Activated T-helper 1 cell treated with anti-CD3 and anti-CD28 coated beads, Interleukin-2, amount 50 U/mL, for 16 hours (primary cell): ENCODE measurements at regions not wholly inside any gene's neighbourhood (a gene's known extent, or its start where the extent isn't known, plus 50 kb on each side); places are given as distances from the start of the nearest gene placed in this dataset.

Source experiments
- DNase-seq, 2 donors: peaks; one replicate each; pipeline ENCODE4 v3.0.0-alpha.2; 2020; ENCODE audit warnings: low read depth in 1 of 2, low spot score in 1 of 2

DNA sequence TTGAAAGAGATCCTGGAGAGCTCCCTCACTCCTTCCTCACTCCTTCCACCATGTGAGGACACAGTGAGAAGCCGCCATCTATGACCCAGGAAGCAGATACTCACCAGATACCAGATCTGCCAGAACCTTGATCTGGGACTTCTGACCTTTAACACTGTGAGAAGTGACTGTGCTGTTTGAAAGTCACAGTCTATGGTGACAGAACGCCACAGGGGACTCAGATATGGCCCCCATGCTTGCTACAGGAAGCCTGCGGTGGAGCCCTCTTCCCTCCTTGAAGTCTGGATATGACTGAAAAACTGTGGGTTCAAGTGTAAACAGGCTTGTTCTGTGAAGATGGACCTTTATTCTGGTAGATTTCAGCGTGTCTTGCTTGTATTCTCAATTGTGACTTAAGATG is 297.8 kb downstream of the KLF6 start:
- DNase-seq: no peak

DNA sequence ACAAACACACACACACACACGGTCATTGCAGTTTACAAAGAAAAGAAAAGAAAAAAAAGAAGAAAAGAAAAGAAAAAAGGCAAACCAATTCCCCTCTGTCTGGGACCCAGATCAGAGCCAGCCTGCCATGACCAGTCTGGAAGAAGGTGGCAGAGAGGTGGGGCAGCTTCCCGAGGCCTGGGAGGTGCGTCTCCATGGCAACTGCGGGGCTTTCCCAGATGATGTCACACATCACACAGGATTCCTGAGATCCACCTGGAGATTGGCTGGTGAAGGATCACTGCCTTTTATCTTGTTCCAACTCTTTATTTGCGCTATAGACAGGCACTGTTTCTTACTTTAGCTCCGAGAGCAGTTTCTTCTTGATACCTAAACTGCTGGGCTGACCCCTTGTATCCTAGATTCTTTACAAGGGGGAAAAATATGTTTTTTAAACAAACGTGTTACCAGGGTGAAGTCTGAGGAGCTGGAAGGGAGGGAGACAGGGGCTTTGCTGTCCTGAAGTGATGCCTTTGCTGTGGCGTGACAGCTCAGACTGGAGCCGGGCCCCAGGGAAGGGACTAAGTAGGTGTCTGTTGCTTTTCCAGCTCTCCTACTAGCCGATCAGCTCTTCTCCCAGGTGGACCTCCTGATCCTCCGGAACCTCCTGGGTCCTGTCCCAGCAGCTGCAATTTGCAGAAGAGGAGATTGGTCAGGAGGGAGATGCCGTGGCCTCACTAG is 298.5 kb downstream of the KLF6 start:
- DNase-seq: no peak

DNA sequence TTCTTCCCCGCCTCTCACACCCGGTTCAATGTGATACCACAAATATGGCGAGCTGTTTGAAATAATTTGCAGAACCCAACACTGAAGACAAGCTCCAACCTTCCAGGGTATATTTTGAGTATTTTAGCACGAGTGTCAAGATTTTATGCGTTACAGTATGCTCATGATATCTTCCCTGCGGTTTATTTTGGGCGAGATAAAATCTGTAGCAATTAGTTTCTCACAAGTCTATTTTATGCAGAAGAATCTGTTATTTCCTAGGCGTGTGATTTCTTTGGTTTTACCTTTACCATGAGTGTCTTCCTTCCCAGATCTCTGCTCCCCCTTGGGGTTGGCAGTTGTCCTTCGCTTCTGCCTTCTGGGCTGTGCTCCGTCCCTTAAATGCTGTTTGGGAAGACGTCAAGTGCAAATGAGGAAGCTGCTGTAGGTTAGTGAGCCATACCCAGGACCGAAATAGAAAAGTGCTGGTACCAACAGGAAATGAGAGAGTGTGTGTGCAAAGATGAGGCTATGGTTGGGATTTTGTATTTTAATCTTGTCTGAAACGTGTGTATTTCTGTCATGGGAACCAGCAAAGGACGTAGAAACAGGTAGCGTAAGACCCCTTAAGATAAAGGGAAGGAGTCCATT is 299.8 kb downstream of the KLF6 start:
- DNase-seq: no peak

DNA sequence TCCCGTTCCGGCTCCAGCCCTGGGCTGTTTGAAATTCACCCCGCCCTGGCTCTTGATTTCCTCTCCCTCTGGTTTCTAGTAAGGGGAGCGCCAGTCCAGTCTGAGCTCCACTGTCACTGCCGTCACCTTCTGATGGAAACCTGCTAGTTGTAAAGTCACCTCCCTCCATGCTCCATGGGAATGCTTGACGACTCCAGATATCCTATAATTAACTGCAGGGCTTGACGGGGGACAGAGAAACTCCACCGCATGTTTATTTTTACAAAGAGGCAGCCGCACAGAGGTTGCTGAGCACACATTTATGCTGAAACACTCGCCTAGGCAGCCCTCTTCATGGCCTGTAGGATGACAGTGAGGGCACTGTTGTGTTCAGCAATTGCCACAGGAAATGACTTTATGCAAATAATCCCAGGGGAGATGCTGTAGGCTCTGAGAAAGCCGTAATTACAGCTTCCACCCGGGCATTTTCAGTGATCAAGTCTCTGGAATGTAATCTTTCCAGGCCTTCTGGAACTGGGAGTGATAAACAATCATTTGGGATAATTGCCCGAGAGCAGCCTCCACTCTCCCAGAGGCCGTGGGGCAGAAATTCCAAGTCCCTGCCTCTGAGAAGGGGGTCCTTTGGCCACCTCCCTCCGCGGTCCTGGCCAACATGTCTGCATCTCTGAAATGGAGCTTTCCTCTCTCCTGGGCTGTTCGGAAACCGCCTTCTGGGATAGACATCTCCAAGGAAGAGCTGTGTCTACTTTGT is 300.5 kb downstream of the KLF6 start:
- DNase-seq: no peak

DNA sequence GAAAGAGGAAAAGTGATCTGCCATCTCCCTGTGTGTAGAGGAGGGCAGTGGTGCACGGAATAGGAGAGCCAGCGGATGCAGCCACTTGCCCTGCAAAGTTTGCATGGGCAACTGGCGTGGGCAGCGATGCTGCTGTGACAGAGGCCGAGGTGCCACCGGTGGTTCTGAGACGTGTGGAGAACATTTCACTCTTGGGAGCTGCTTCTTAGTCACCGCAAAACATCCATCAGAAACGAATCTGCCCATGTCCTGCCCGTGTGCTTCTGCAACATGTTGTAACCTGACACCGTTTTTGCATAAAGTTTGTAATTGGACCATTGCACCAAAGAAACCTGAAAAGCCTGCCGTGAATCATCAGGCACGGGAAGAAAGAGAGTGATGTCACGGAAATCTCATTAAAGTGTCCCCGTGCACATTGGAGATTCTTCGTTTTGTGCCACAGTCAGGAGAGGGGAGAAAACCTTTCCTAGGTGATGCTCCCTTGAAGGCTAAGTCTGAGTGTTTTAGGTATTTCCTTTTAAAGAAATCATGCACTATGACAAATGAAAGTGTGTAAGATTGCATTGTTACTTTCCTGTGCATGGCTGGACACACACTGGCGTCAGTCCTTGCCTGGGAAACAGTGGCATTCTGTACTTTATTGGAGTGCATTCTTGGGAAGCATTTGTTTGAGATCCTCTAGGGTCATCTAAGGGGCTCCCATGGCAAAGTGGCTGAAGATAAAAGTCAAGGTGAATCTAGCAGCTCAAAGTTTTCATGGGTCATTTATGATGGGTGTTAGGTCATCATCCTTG is 302.6 kb downstream of the KLF6 start:
- no peak for DNase-seq

DNA sequence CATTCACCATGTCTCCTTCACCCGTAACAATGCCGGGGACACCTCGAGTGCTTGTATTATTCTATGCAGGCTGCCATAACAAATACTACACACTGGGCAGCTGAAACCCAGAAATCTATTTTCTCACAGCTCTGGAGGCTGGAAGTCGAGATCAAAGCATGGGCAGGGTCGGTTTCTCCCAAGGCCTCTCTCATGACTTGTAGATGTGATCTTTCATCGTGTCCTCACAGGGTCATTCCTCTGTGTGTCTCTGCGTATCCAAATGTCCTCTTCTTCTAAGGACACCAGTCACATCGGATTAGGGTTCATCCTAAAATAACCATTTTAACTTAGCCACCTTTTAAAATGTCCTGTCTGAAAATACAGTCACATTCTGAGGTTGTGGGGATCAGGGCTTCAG is 303.5 kb downstream of the KLF6 start:
- no peak for DNase-seq

DNA sequence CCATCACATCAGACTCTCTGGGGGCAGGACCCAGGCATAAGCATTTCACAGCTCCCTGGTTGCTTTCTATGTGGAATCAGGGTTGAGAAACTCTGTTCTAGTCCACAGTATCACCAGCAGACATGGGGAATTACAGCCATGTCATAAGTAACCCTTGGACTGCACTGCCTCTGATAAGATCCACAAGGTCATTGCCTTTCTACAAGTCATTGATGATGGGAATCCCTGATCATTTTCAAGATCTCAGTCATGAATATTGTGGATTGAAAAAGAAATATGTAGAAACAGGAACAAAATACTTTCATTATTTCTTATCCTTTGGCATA is 304.1 kb downstream of the KLF6 start:
- no peak for DNase-seq

DNA sequence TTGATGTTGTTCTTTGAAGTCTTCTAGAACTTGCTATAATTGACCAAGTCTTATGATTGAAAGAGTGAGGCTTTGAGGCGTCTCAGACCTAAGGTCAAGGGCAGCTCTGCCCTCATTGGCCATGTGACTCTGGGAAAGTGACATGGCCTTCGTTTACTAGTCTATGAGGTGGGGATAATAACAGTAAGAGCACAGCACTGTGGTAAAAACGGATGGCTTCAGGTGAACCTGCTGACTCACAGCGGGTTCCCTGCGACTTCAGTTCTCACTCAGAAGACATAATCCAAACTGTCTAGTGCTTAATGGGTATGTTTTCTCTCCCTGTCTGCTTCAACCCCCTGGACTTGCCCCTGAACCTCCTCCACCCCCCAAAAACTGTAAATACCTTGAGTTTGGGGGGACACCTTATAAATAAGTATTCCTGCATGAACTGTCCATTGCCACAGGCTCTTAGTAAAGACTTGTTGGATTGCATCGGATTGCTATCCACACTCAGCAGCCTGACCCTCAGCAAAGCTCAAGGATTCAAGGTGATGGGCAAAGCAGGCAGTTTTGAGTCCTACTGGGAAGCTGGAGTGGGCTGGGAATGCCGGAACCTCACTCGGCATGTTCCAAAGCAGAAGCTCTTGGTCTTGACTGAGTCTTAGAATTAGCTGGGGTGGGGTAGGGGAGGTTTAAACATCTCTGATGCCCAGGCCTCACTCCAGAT is 304.6 kb downstream of the KLF6 start:
- no peak for DNase-seq

DNA sequence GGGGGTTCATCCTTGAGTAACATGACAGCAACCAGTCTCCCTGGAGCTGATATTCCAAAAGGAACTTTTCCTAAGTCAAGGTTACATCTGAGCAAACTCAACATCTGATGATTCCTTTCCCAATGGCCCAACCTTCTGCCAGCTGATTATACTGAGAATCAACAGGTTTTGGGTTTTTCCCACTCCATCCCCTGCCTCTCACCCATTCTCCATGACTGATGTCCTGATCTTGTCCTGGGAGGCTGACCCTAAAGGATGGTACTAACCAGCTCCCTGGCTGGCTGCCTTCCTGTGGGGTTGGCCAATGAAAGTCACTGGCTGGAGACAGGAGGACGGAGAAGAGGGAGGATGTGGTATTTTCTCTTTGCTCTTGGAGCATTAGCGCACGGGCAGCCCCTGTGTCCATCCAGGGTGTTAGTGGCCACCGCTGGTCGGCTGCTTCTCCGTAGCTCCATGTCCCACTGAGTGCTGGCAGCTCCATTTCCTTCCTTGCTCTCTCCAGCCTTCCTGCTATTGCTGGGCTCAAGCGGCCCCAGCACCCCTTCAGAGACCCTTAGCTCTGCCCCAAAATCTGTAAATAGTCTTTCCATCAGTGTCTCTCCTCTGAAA is 306.2 kb upstream of the PITRM1 start:
- DNase-seq: no peak

DNA sequence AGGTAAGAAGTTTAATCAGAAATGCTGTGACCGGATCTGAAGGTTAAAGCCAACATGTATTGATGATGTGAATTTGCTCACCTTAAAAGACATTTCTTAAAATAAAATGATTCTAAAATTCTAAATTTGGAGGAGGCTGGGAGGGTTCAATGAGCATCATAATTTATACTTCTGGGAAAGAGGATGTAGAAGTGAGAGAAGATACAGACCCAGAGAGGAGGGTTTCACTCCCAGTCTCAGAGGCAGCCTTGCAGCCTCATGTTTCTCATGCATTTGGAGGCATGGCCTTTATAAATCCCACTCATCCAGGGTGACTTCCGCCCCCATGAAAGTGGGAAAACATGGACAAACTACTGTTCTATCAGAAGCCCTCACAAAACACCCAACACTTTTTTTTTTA is 305.6 kb upstream of the PITRM1 start:
- DNase-seq: no peak

DNA sequence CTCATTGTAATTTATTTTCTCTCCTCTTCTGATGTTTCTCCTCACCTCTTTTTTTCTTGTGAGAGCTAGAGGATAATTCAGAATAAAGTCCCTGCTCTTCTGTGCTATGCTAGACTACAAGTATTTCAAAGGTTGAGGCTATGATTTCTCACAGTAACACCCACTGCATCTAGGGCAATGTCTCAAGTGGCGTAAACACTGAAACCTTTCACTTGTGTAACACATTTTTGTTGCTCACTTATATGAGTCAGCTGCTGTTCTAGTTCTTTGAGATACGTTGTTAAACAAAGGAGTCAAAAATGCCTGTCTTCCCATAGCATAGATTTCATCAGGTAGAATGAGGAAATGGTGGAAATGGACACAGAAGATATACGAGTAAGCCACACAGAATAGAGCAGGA is 305.1 kb upstream of the PITRM1 start:
- no peak for DNase-seq

DNA sequence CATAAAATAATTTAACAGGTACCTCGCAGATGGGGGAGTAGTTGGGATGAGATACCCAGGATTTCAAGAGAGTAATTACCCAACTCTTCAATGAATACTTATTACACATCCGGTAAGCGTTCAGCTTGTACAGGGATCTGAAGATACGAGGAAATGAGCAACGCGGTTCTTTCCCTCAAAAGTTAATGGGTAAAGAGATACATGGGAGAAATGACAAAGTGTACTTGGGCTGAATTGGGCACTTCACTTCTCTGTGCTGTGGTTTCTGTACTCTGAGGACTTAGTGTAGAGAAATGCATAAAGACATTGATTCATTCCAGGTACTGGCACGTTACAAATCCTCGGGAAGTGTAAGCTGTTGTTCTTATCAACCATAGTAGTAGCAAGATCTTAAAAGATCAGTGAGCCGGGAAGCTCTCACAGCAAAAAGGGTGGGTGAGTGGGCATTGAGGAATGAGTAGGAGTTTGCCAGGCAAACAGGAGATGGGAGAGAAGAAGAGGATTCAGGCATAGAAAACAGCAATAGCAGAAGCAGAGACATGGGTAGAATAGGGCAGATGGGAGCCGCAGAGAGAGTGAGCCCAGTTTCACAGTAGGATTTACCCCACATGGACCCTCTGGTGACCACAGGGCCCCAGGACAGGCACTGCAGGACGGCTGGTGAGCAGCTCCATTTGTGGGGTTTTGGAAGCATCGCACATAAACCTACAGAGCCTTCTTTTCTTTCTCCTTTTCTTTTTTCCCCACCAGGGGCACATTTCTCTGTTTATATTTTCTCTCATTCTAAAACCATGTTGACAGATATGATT is 304.3 kb upstream of the PITRM1 start:
- no peak for DNase-seq

DNA sequence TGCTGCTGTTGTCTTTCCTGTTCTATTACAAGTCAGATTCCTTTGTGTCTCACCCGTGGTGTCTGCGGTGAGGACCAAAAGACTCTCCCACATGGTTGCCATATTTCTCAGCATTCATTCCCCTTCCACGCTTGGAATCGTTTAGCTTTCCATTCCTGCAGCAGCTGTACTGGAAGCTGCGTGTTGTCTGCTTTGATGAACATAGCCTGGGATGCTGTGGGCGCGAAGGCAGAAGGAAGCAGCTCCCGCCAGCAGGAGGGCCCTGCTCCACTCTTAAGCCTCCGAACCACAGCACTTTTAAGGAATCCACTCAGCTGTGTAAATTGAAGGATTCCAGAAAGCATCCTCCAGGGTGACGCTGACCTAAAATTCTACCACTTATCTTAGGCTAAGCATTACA is 303.6 kb upstream of the PITRM1 start:
- DNase-seq: no peak

DNA sequence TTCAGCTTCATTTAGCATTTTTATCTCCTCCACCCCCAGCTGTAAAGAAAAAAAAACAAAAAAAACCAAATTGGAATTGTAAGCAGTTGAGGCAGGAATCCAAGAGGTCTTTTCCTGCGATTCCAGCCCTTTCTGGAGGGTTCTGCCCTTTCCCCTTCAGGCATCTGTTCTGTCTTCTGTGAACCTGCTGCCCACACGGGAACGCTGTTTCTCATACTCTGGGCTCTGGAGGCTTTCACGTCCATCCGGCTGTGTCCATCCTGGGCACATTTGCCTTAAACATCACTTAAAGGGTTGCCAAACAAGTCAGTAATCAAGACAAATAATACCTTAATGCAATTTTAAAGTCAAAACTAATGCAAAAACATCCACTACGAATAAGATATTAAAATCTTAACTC is 302.8 kb upstream of the PITRM1 start:
- DNase-seq: no peak

DNA sequence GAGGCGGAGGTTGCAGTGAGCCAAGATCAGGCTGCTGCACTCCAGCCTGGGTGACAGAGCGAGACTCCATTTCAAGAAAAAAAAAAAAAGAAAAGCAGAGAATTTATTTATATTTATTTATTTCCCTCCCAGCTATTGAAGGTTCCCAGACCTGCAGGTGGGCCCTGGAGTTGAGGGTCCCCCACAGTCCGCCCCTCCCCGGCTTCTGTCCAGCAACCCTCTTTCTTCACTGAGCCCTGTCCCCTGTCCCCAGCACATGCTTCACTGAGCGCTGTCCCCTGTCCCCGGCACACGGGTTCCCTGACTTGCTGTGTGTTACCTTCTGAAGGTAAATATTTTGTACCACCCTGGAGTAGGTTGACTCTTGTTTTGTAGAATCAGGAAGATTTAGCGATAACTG is 301.7 kb upstream of the PITRM1 start:
- DNase-seq: no peak

DNA sequence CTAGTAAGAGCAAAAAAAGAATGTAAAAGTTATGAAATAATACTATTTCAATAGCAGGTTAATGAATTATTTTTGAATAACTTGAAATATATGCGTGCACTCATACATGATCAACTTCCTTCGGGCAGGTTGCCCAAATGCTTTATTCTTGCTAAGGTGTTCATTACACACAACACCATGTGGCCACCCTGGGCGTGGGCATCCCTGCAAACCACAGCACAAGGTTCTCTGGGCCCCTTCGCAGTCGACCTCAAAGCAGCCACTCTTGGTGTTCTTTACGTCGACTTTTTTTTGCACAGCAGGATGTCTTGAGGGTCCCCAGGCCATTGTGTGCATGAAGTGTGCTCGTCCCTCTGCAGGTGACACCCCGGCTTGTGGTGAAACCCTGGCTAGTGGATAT is 300.7 kb upstream of the PITRM1 start:
- no peak for DNase-seq

DNA sequence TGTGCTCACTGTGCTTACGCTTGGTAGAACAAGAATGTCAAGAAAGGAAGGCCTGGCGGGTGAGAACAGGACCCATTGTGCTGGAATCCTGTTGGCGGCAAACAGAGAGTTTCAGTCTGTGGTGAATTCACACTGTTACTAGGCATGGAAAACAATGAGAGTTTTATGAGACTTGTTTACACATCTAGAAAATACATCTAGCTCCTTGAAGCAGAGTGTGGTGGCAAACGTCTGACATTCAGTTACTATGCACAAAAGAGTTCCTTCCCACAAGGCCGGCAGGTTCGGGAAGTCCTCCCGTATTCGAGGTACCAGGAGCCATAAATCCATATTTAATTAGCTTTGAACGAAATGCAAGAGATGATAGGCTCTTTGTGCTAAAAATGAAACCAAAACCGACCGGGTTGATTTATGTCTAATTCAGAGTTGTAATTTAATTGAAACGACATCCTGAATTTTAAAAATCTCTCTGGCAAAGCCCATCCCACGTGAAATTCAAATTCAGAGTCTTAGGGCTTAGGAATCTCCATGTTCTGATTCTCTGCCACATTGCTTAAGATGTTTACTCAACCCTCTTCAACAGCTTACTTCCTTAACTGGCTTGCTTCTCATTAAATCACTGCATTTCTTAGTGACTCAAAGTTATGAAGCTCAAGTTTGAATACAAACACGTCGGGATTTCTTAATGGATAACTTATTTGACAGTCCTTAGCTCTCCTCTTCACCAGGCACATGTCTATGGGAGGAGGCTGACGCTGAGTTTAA is 299.9 kb upstream of the PITRM1 start:
- no peak for DNase-seq

DNA sequence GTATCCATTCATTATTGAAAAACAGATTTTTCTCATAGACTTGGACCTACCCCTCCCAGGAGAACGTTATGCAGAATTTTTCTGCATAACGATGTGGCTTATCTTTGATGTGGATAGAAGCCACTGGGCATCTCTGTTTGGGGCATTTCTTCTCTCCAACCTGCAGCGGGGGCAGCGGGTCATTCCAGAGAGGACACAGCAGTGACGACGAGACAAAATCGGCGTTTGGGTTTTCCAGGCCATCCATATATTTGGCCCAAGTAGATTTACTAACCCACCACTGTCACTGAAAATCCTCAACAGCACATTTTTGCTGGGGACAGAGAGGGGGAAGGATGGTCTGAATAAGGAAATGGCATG is 299.3 kb upstream of the PITRM1 start:
- DNase-seq: no peak

DNA sequence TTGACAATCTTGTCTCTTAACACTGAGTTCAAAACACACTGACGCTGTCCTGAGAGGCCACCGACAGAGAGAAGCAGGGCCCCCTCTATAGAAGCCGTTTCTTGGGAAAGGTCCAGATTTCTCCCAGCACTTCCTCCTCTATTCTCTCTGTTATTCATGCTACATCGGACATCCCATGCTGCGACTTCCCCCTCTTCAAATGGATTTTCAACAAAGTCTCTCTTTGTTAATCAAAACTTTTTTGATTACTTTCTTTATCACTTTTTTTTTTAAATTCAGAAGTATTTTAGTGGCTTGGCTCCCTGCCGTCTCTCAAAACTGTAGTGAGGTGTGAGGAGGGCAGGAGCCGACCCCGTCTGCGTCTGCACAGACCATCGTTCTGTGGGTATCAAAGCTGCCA is 298.9 kb upstream of the PITRM1 start:
- no peak for DNase-seq
